ENCODE measurements at regions not wholly inside any gene's neighbourhood (a gene's known extent, or its start where the extent isn't known, plus 50 kb on each side); places are given as distances from the start of the nearest gene placed in this dataset.

GRCh38 chr14:53894456-53894855 lies 62.2 kb downstream of the BMP4 start:
- in situ Hi-C loops (cut with MboI) (no loop called here), intact Hi-C loops (cut with micrococcal nuclease) (no loop called here)
- H3K9me3 ChIP-seq (replicated peaks; ENCODE audit: control insufficient read depth, insufficient read depth, low read depth, low read length) = no peaks in the 10 kb centered on the region
- ATAC-seq (no peak), DNase-seq (ENCODE audit: extremely low read depth in 1 of 4, low spot score in 3 of 4) (no peak), FAIRE-seq (no peak)
- BruUV-seq (replicated peaks) = no TSS peak
- no peaks in the 10 kb centered on the region for H3K27me3 ChIP-seq (ENCODE audit: control insufficient read depth in 2 of 2, insufficient read depth in 2 of 2, low read length in 2 of 2)
- H3K27ac ChIP-seq (ENCODE audit: extremely low read depth, low read depth, low read length) = no peak overlapping the region
- no peaks in the 10 kb centered on the region for H3K36me3 ChIP-seq (ENCODE audit: control insufficient read depth, insufficient read depth, low read length)
- no peak overlapping the region for H3K4me2 ChIP-seq (ENCODE audit: insufficient read depth, low read length)
- H3K4me3 ChIP-seq = no peak overlapping the region
- no peaks in the 10 kb centered on the region for H3K9me1 ChIP-seq (ENCODE audit: control insufficient read depth, insufficient read depth, low read length)
- no peaks in the 10 kb centered on the region for H3K79me2 ChIP-seq (ENCODE audit: control insufficient read depth, insufficient read depth, low read length)
- ChIA-PET CTCF (ENCODE audit: low intra/inter-chr PET ratio) (no interaction called here), POLR2A (no interaction called here)
- TF ChIP-seq BCLAF1 (IDR thresholded peaks at IDR 0.05; ENCODE audit: borderline replicate concordance in 1 of 2, control insufficient read depth in 1 of 2, low read depth in 2 of 2, low read length in 1 of 2) (no peak), ZNF354B (CRISPR knock-in tag; IDR thresholded peaks at IDR 0.05) (no peak), SMARCA4 (IDR thresholded peaks at IDR 0.05) (no peak), PKNOX1 (IDR thresholded peaks at IDR 0.05) (no peak), C11orf30 (IDR thresholded peaks at IDR 0.05; ENCODE audit: low read depth) (no peak), ZNF212 (CRISPR knock-in tag; IDR thresholded peaks at IDR 0.05) (no peak), ATF7 (IDR thresholded peaks at IDR 0.05) (no peak)
- no peak overlapping the region for H2AFZ ChIP-seq (ENCODE audit: low read depth, low read length)
- H3K4me1 ChIP-seq (replicated peaks in 1 of 2; ENCODE audit: control insufficient read depth in 2 of 2, insufficient read depth in 2 of 2, low read length in 2 of 2) = no peaks in the 10 kb centered on the region
- H4K20me1 ChIP-seq (replicated peaks; ENCODE audit: control insufficient read depth, insufficient read depth, low read length) = no peaks in the 10 kb centered on the region
- WGBS (ENCODE audit: insufficient coverage, low coverage, missing lambda C conversion rate) = 0% methylated on average over 2 of the region's 2 CpGs
- no peak overlapping the region for H3K9ac ChIP-seq (ENCODE audit: insufficient read depth in 1 of 2, low read depth in 2 of 2, low read length in 2 of 2)
